ENCODE measurements at regions not wholly inside any gene's neighbourhood (a gene's known extent, or its start where the extent isn't known, plus 50 kb on each side); places are given as distances from the start of the nearest gene placed in this dataset.

GRCh38 chr2:150705767-150706166 lies 218.3 kb upstream of the RND3 start:
- ChIA-PET CTCF (no interaction called here), POLR2A (no interaction called here)
- H3K4me1 Mint-ChIP-seq (ENCODE audit: low read depth) = no peaks in the 10 kb centered on the region
- no peaks in the 10 kb centered on the region for H3K36me3 Mint-ChIP-seq (ENCODE audit: low read depth)
- no peak overlapping the region for H3K4me3 Mint-ChIP-seq
- H3K27me3 Mint-ChIP-seq = no peaks in the 10 kb centered on the region
- ATAC-seq (no peak), DNase-seq (no peak)
- no peak for TF ChIP-seq CTCF (IDR thresholded peaks at IDR 0.05)
- no peak overlapping the region for H3K27ac Mint-ChIP-seq
- H3K9me3 Mint-ChIP-seq = no peaks in the 10 kb centered on the region
- intact Hi-C loops (cut with micrococcal nuclease) = no loop called here

- TF ChIP-seq CTCF (IDR thresholded peaks at IDR 0.05) = no peak
- no peaks in the 10 kb centered on the region for H3K36me3 Mint-ChIP-seq (ENCODE audit: low read depth)
- H3K27ac Mint-ChIP-seq = no peak overlapping the region
- no peaks in the 10 kb centered on the region for H3K27me3 Mint-ChIP-seq
- no peaks in the 10 kb centered on the region for H3K4me1 Mint-ChIP-seq (ENCODE audit: low read depth)
- H3K9me3 Mint-ChIP-seq = no peaks in the 10 kb centered on the region
- no peak for ATAC-seq
- intact Hi-C loops (cut with micrococcal nuclease) = no loop called here
- DNase-seq = no peak
- ChIA-PET CTCF (no interaction called here), POLR2A (no interaction called here)
- H3K4me3 Mint-ChIP-seq = no peak overlapping the region
Observed at GRCh38 chr2:150705357-150705756, 217.9 kb upstream of the RND3 start.

DNA sequence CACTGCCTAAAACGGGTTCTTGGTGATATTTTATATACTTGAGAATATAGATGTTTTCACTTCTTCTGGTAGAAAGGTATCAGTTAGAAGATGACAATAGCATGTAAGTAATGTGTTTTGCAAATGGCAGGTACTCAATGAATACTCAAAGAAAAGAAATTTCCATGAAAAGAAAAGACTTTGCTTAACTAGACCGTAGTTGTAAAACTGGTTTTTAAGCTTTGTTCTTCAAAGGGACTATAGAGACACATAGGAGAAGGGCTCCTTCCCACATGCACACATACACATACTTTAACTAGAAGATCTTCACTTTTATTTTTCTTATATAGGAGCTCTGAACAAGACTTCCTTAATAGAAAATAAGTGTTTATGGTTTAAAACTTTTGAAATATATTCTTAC lies 215.3 kb upstream of the RND3 start:
- Mint-ChIP-seq H3K4me1 (ENCODE audit: low read depth) (no peaks in the 10 kb centered on the region), H3K9me3 (no peaks in the 10 kb centered on the region), H3K27ac (no peak overlapping the region), H3K36me3 (ENCODE audit: low read depth) (no peaks in the 10 kb centered on the region), H3K27me3 (no peaks in the 10 kb centered on the region), H3K4me3 (no peak overlapping the region)
- POLR2A ChIA-PET = no interaction called here
- DNase-seq (no peak), ATAC-seq (no peak)
- TF ChIP-seq CTCF (IDR thresholded peaks at IDR 0.05) = no peak
- CTCF ChIA-PET = no interaction called here
- intact Hi-C loops (cut with micrococcal nuclease) = no loop called here

DNA sequence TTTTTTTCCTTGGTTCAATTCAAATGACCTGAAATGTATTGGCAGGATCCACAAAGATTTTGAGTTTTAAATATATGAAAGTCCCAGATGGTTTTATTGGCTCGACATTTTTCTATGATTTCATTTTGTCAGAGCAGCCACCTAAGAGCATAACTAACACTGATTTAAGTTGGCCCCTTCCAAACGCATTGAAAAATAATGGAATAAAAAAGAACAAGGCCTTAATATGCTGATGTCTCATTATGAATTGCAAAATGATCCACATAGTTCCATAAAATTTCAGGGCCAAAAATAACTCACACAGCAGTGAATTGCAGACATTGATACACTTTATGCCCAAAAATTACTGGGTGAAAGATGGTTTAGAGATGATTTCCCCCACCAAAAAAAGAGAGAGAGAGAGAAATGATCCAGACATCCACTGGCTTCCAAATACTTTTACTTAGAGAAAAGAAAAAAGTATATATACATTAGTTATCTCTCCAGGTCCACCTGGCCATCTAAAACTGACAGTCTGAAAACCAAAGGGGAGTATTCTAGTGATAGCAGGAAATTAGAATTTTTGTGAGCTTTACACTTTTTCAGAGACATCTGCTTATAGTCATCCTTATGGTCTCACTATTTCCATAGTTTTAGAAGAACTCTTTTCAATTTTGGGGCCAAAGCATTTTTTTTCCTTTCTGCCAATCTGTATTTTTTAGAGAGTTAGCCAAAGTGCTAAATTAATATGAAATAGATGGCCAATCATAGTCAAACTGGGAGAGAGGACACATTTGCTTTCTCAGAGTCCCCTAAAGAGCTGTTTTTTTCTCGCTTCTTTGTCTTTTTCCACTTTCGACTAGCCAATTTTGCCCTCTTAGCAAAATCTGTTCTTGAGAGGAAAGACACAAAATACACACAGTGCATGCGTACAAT lies 213.5 kb upstream of the RND3 start:
- Mint-ChIP-seq H3K9me3 (no peaks in the 10 kb centered on the region), H3K4me1 (ENCODE audit: low read depth) (no peaks in the 10 kb centered on the region), H3K36me3 (ENCODE audit: low read depth) (no peaks in the 10 kb centered on the region), H3K27me3 (no peaks in the 10 kb centered on the region), H3K4me3 (no peak overlapping the region), H3K27ac (no peak overlapping the region)
- intact Hi-C loops (cut with micrococcal nuclease) = no loop called here
- ChIA-PET POLR2A (no interaction called here), CTCF (no interaction called here)
- ATAC-seq = no peak
- DNase-seq = no peak
- no peak for TF ChIP-seq CTCF (IDR thresholded peaks at IDR 0.05)

DNA sequence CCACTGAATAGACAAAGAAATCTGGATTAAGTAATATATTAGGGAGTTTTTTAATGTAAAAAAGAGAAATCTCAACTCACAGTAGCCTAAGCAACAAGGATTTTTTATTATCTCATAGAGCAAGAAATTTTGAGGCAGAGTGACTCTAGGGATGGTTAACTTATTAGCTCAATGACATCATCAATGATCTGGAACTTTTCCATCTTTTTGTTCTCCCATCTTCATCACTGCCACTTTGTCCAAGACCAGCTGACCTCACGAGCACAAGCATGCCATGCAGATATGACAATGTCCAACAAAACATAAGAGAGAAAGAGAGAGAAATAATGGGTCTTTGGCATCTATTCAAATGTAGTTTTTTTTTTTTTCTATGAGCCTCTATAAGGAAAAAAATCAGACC lies 211.8 kb upstream of the RND3 start:
- intact Hi-C loops (cut with micrococcal nuclease) = no loop called here
- ChIA-PET POLR2A (no interaction called here), CTCF (no interaction called here)
- no peaks in the 10 kb centered on the region for H3K36me3 Mint-ChIP-seq (ENCODE audit: low read depth)
- DNase-seq (no peak), ATAC-seq (no peak)
- TF ChIP-seq CTCF (IDR thresholded peaks at IDR 0.05) = no peak
- no peak overlapping the region for H3K4me3 Mint-ChIP-seq
- H3K27ac Mint-ChIP-seq = no peak overlapping the region
- no peaks in the 10 kb centered on the region for H3K27me3 Mint-ChIP-seq
- H3K9me3 Mint-ChIP-seq = no peaks in the 10 kb centered on the region
- H3K4me1 Mint-ChIP-seq (ENCODE audit: low read depth) = no peaks in the 10 kb centered on the region
